ENCODE measurements at regions not wholly inside any gene's neighbourhood (a gene's known extent, or its start where the extent isn't known, plus 50 kb on each side); places are given as distances from the start of the nearest gene placed in this dataset.

DNA sequence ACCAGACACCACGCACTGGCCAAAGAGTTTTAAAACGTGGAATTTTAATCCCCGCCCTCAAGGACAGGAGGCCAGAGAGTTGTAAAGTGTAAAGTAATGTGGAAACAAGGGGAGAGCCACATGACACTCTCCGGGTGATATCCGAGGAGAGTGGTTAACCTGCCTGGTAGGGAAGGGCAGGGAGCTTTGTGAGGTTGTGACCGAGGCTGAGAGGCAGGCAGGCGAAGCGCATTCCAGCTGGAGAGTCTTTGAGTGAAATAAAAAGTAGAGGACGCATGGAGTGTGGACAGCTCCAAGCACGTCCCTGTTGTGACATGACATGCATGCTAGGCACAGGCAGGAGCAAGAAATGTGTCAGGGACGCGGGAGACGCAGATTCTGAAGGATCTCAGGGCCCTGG lies 539.5 kb downstream of the RNF144A start:
- TF ChIP-seq POLR2A (IDR thresholded peaks at IDR 0.05; ENCODE audit: extremely low read depth, insufficient read length): no peak
- TF ChIP-seq, protein P1, sequence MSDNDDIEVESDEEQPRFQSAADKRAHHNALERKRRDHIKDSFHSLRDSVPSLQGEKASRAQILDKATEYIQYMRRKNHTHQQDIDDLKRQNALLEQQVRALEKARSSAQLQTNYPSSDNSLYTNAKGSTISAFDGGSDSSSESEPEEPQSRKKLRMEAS (IDR thresholded peaks at IDR 0.05; ENCODE audit: low read depth, low read length): no peak
- TF ChIP-seq, protein P2, sequence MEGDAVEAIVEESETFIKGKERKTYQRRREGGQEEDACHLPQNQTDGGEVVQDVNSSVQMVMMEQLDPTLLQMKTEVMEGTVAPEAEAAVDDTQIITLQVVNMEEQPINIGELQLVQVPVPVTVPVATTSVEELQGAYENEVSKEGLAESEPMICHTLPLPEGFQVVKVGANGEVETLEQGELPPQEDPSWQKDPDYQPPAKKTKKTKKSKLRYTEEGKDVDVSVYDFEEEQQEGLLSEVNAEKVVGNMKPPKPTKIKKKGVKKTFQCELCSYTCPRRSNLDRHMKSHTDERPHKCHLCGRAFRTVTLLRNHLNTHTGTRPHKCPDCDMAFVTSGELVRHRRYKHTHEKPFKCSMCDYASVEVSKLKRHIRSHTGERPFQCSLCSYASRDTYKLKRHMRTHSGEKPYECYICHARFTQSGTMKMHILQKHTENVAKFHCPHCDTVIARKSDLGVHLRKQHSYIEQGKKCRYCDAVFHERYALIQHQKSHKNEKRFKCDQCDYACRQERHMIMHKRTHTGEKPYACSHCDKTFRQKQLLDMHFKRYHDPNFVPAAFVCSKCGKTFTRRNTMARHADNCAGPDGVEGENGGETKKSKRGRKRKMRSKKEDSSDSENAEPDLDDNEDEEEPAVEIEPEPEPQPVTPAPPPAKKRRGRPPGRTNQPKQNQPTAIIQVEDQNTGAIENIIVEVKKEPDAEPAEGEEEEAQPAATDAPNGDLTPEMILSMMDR (IDR thresholded peaks at IDR 0.05; ENCODE audit: low read depth, low read length): no peak
- no peak for DNase-seq (ENCODE audit: low read depth)
- no peak overlapping the region for H3K4me3 ChIP-seq (ENCODE audit: low read depth, low read length)

DNA sequence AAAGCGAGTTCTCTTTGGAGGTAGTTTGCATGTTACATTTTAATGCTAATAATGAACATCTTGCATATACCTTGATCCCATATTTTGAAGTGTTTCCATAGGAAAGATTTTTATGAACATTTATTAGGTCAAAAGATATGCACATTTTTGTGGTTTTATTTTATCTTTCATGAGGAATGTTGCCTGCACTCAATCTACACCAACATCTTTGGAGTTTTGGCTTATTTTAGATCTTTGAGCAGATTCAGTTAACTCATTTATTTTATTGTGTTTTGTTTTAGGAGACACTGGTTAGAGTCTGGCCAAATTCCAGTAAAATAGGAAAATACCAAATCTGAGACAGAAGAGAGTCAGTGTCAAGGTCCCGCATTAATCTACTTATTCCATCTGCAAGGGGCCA lies 540.9 kb downstream of the RNF144A start:
- no peak overlapping the region for H3K4me3 ChIP-seq (ENCODE audit: low read depth, low read length)
- no peak for TF ChIP-seq MYC (IDR thresholded peaks at IDR 0.05; ENCODE audit: low read depth, low read length)
- TF ChIP-seq POLR2A (IDR thresholded peaks at IDR 0.05; ENCODE audit: extremely low read depth, insufficient read length): no peak
- TF ChIP-seq, protein P2 (IDR thresholded peaks at IDR 0.05; ENCODE audit: low read depth, low read length): no peak
- TF ChIP-seq, protein P1 (IDR thresholded peaks at IDR 0.05; ENCODE audit: low read depth, low read length): no peak
- DNase-seq (ENCODE audit: low read depth): no peak

DNA sequence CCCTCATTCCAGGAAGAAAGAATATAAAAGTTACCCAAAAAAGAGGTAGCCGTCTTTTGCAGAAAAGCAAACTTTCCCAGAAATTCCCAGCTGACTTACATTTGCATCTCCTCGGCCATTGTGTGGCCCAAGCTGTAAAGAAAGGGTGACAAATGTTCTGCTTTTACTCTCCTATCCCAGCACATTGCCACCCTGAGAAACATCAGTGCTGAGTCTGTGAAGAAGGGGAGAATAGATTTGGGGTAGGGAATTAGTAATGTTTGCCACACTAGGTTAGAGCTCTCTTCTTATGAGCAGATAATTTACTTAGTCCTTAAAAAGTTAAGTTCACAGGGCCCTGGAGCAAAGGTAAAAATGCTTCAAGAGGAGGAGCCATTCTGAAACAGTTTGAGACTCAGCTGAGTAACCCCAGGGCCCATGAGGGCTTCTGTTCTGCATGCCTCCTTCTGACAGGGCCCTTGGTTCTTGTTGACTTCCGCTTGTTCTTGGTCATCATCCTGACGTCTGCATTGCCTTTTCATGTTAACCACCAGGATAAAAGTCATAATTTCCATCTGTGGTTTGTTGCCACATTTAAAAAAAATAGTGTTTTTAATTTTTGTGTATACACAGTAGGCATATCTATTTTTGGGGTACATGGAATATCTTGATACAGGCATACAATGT lies 550.7 kb downstream of the RNF144A start:
- TF ChIP-seq MYC (IDR thresholded peaks at IDR 0.05; ENCODE audit: low read depth, low read length) (no peak), POLR2A (IDR thresholded peaks at IDR 0.05; ENCODE audit: extremely low read depth, insufficient read length) (no peak)
- TF ChIP-seq, protein P2 (IDR thresholded peaks at IDR 0.05; ENCODE audit: low read depth, low read length): no peak
- TF ChIP-seq, protein P1 (IDR thresholded peaks at IDR 0.05; ENCODE audit: low read depth, low read length): no peak
- H3K4me3 ChIP-seq (ENCODE audit: low read depth, low read length): no peak overlapping the region
- DNase-seq (ENCODE audit: low read depth): no peak

DNA sequence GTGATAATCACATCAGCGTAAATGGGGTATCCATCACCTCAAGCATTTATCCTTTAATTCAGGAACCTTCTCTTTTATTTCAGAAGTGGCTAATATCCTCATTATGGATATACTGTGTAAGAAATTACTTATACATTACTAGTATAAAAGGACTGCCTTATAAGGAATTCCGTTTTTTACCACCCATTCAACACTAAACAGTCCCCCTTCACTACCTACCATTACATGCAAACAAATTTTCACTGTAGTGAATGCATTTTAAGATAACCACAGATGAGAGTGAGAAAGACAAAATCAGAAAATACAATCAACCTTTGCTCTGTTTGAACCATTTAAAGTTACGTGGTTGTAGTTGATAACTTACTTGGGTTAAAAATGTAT lies 551.2 kb downstream of the RNF144A start:
- DNase-seq (ENCODE audit: low read depth): no peak
- TF ChIP-seq, protein P2 (IDR thresholded peaks at IDR 0.05; ENCODE audit: low read depth, low read length): no peak
- TF ChIP-seq MYC (IDR thresholded peaks at IDR 0.05; ENCODE audit: low read depth, low read length): no peak
- TF ChIP-seq, protein P1 (IDR thresholded peaks at IDR 0.05; ENCODE audit: low read depth, low read length): no peak
- TF ChIP-seq POLR2A (IDR thresholded peaks at IDR 0.05; ENCODE audit: extremely low read depth, insufficient read length): no peak
- no peak overlapping the region for H3K4me3 ChIP-seq (ENCODE audit: low read depth, low read length)

DNA sequence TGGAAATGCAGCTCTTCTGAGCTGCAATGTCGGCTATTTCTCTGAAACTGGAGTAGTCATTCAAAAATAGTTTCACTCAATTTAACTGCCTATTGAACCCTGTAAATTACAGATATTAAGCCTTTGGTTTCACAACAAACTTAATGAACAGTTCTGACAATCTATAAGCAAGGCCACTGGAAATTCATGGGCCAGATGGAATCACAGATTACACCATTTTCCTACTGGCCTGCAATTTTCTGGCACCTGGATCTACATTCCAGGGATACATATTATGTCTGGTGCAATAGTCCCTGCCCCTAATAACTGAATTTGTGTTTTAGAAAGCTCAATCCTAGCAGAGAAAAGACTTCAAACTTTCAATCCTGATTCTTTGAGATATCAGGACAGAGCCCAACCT lies 551.7 kb downstream of the RNF144A start:
- TF ChIP-seq POLR2A (IDR thresholded peaks at IDR 0.05; ENCODE audit: extremely low read depth, insufficient read length) (no peak), MYC (IDR thresholded peaks at IDR 0.05; ENCODE audit: low read depth, low read length) (no peak)
- TF ChIP-seq, protein P2 (IDR thresholded peaks at IDR 0.05; ENCODE audit: low read depth, low read length): no peak
- TF ChIP-seq, protein P1 (IDR thresholded peaks at IDR 0.05; ENCODE audit: low read depth, low read length): no peak
- H3K4me3 ChIP-seq (ENCODE audit: low read depth, low read length): no peak overlapping the region
- no peak for DNase-seq (ENCODE audit: low read depth)

All from NB4 (cell line).